ENCODE measurements at regions not wholly inside any gene's neighbourhood (a gene's known extent, or its start where the extent isn't known, plus 50 kb on each side); places are given as distances from the start of the nearest gene placed in this dataset.

DNA sequence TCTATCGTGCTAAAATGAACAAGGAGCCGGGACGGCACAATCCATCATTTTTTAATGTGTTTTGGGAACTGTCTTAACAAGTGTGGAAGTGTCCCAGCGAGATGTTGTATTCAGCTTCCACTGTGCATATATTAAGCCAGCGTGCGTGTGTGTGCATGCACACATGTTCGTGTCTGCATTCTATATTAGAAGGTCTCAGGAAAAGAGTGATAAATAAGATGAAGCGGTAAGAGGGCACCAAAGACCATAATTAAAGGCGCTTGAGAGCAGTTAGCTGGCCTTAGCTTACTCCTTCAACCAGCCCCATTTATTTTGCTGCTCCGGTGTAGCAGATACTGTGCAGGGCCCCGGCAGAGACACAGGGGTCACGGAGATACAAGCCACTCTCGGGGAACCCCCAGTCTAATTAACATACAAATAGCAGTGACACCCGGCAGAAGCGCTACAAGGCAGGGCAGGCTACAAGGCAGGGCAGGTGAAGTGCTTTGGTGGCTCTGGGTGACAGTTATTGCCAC is 206.5 kb upstream of the RREB1 start:
- TF ChIP-seq, protein P1, sequence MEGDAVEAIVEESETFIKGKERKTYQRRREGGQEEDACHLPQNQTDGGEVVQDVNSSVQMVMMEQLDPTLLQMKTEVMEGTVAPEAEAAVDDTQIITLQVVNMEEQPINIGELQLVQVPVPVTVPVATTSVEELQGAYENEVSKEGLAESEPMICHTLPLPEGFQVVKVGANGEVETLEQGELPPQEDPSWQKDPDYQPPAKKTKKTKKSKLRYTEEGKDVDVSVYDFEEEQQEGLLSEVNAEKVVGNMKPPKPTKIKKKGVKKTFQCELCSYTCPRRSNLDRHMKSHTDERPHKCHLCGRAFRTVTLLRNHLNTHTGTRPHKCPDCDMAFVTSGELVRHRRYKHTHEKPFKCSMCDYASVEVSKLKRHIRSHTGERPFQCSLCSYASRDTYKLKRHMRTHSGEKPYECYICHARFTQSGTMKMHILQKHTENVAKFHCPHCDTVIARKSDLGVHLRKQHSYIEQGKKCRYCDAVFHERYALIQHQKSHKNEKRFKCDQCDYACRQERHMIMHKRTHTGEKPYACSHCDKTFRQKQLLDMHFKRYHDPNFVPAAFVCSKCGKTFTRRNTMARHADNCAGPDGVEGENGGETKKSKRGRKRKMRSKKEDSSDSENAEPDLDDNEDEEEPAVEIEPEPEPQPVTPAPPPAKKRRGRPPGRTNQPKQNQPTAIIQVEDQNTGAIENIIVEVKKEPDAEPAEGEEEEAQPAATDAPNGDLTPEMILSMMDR (IDR thresholded peaks at IDR 0.05; ENCODE audit: unreplicated experiment) = no peak
- Mint-ChIP-seq H3K4me3 (ENCODE audit: low read depth, unreplicated experiment) (no peak overlapping the region), H3K9me3 (ENCODE audit: low read depth, unreplicated experiment) (no peaks in the 10 kb centered on the region), H3K4me1 (ENCODE audit: low read depth, unreplicated experiment) (no peaks in the 10 kb centered on the region), H3K36me3 (ENCODE audit: insufficient read depth, unreplicated experiment) (no peaks in the 10 kb centered on the region), H3K27me3 (ENCODE audit: unreplicated experiment) (no peaks in the 10 kb centered on the region), H3K27ac (ENCODE audit: unreplicated experiment) (no peak overlapping the region)
- CTCF ChIA-PET = no interaction called here
- DNase-seq = no peak
- BruUV-seq (replicated peaks) = no TSS peak
- intact Hi-C loops (cut with micrococcal nuclease; ENCODE audit: unreplicated experiment) = no loop called here

- CTCF ChIA-PET = no interaction called here
- Mint-ChIP-seq H3K4me1 (ENCODE audit: low read depth, unreplicated experiment) (no peaks in the 10 kb centered on the region), H3K4me3 (ENCODE audit: low read depth, unreplicated experiment) (no peak overlapping the region), H3K27me3 (ENCODE audit: unreplicated experiment) (no peaks in the 10 kb centered on the region), H3K36me3 (ENCODE audit: insufficient read depth, unreplicated experiment) (no peaks in the 10 kb centered on the region), H3K27ac (ENCODE audit: unreplicated experiment) (no peak overlapping the region), H3K9me3 (ENCODE audit: low read depth, unreplicated experiment) (no peaks in the 10 kb centered on the region)
- BruUV-seq (replicated peaks) = no TSS peak
- no peak for DNase-seq
- intact Hi-C loops (cut with micrococcal nuclease; ENCODE audit: unreplicated experiment) = no loop called here
- TF ChIP-seq, protein P1 (IDR thresholded peaks at IDR 0.05; ENCODE audit: unreplicated experiment) = no peak
These were observed 205.8 kb upstream of the RREB1 start for GRCh38 chr6:6901945-6902344.

DNA sequence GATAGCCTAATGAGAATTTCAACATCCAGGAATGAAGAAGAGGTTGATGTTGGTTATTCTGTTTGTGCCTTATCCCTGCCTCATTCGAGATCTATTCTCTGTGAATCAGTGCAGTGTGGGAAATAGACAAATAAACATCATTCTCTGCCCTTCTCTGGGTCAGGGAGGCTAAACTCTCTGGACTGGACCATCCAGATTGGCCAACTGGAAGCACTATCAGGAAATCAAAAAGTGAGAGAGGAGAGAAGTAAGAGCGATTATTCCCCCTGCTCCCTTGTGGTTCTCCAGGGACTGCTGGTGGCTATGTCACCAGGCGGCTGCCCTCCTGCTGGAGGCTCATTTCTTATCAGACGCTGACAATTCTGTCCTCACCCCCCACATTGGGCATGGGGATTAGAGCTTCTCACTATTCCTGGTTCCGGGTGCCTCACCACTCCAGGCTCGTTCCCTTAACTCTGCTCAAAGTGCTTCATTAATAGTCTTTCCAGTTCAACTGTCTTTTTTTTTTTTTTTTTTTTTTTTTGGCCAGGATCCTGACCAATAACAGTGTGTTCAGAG is 201.7 kb upstream of the RREB1 start:
- no peak for DNase-seq
- TF ChIP-seq, protein P1 (IDR thresholded peaks at IDR 0.05; ENCODE audit: unreplicated experiment) = no peak
- no peaks in the 10 kb centered on the region for H3K36me3 Mint-ChIP-seq (ENCODE audit: insufficient read depth, unreplicated experiment)
- CTCF ChIA-PET = interaction anchor here (0.7 kb wide), 2 partner anchors 34 to 98 kb away, joined by 3 read pairs; no protein-coding TSS in a partner anchor
- H3K27me3 Mint-ChIP-seq (ENCODE audit: unreplicated experiment) = no peaks in the 10 kb centered on the region
- H3K9me3 Mint-ChIP-seq (ENCODE audit: low read depth, unreplicated experiment) = no peaks in the 10 kb centered on the region
- H3K27ac Mint-ChIP-seq (ENCODE audit: unreplicated experiment) = no peak overlapping the region
- no peak overlapping the region for H3K4me3 Mint-ChIP-seq (ENCODE audit: low read depth, unreplicated experiment)
- no TSS peak for BruUV-seq (replicated peaks)
- no peaks in the 10 kb centered on the region for H3K4me1 Mint-ChIP-seq (ENCODE audit: low read depth, unreplicated experiment)
- intact Hi-C loops (cut with micrococcal nuclease; ENCODE audit: unreplicated experiment) = no loop called here

DNA sequence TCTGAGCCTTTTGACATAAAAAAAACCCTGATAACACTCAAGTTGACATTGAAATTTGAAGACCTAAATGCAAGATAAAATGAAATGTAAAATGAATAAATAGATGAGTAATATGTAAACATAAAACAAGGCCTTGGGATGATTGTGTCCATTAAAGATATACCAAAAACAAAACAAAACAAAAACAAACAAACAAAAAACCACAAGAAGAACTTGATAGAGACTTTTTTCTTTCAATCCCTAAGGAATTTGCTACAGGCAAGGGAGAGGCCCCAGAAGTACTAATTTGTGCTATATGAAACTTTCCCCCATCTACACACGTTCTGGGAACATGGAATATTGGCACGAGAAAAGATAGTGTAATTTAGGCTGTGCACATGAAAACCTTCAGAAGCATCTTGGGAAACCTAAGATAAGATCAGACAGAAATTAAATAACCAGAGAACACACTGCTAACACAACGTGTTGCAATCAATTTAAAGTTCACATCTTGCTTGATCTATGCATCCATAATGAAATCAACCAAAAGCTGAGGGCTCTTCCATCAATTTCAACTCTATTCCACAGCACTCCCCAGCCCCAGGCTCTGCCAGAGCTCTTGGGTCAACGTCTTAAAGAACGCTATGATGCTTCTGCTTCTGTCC is 201.1 kb upstream of the RREB1 start:
- CTCF ChIA-PET = interaction anchor here (0.7 kb wide), 1 partner anchor 34 kb away, joined by 3 read pairs; no protein-coding TSS in a partner anchor
- Mint-ChIP-seq H3K36me3 (ENCODE audit: insufficient read depth, unreplicated experiment) (no peaks in the 10 kb centered on the region), H3K9me3 (ENCODE audit: low read depth, unreplicated experiment) (no peaks in the 10 kb centered on the region), H3K27me3 (ENCODE audit: unreplicated experiment) (no peaks in the 10 kb centered on the region), H3K4me3 (ENCODE audit: low read depth, unreplicated experiment) (no peak overlapping the region), H3K4me1 (ENCODE audit: low read depth, unreplicated experiment) (no peaks in the 10 kb centered on the region), H3K27ac (ENCODE audit: unreplicated experiment) (no peak overlapping the region)
- no peak for DNase-seq
- BruUV-seq (replicated peaks) = no TSS peak
- TF ChIP-seq, protein P1 (IDR thresholded peaks at IDR 0.05; ENCODE audit: unreplicated experiment) = no peak
- intact Hi-C loops (cut with micrococcal nuclease; ENCODE audit: unreplicated experiment) = no loop called here

All from Calu3 (cell line).